ENCODE measurements at regions not wholly inside any gene's neighbourhood (a gene's known extent, or its start where the extent isn't known, plus 50 kb on each side); places are given as distances from the start of the nearest gene placed in this dataset.

DNA sequence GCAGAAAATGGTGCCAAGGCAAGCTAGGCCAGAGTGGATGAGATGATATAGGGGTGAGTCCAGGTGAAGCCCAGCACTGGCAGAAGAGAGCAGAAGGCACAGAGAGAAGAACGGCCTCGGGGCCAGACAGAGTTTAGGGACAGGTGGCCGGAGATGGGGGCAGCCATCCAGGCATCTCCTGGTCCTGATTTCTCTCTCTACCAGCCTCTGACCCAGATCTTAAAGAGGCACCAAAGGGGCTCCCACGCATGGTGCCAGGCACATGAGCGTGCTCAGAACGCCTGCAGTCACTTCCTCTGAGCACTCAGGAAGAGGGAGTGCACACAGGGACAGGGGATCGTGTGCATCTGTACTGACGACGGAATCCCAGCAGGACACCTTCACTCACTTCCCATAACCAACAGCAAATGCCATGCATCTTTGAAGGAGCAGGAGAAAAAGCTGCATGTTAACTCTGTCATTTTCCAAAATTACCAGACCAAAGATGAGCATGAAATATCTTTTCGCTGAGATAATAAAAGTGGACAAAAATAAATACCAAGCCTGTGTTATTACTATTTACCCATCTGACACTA, 427.8 kb upstream of the MYT1L start:
- intact Hi-C loops (cut with micrococcal nuclease): no loop called here
- Histone ChIP-seq H3K9ac (ENCODE audit: low read length) (no peak overlapping the region), H2AFZ (ENCODE audit: low read depth, low read length, poor library complexity, severe bottlenecking) (no peak overlapping the region), H3K4me3 (replicated peaks in 1 of 2; ENCODE audit: low read depth in 1 of 2, low read length in 2 of 2) (no peak overlapping the region), H3K9me2 (ENCODE audit: insufficient read depth) (no peaks in the 10 kb centered on the region), H3K9me3 (ENCODE audit: control insufficient read depth in 1 of 2, insufficient read depth in 1 of 2, low read depth in 1 of 2, low read length in 2 of 2) (no peaks in the 10 kb centered on the region), H4K20me1 (ENCODE audit: insufficient read depth) (no peaks in the 10 kb centered on the region), H3K4me2 (ENCODE audit: low read length) (no peak overlapping the region), H3K4me1 (ENCODE audit: control insufficient read depth in 1 of 2, insufficient read depth in 2 of 2, low read length in 2 of 2) (no peaks in the 10 kb centered on the region), H3K79me2 (ENCODE audit: insufficient read depth, low read length) (no peaks in the 10 kb centered on the region), H3K27ac (ENCODE audit: low read depth, low read length) (no peak overlapping the region), H3K27me3 (ENCODE audit: insufficient read depth, low read length) (peaks cover 10% of the 10 kb centered on the region), H3K36me3 (ENCODE audit: control insufficient read depth in 1 of 2, insufficient read depth in 2 of 2, low read length in 2 of 2) (no peaks in the 10 kb centered on the region)
- DNase-seq (ENCODE audit: low read depth, low spot score) (no peak), ATAC-seq (no peak)
- POLR2A ChIA-PET: no interaction called here
- CTCF ChIA-PET: no interaction called here
- RAD21 ChIA-PET (ENCODE audit: low non-redundant PET in 1 of 2, low total read pairs in 2 of 2, uncharacterized antibody in 2 of 2, unreplicated experiment in 2 of 2): no interaction called here
- TF ChIP-seq, protein P1, sequence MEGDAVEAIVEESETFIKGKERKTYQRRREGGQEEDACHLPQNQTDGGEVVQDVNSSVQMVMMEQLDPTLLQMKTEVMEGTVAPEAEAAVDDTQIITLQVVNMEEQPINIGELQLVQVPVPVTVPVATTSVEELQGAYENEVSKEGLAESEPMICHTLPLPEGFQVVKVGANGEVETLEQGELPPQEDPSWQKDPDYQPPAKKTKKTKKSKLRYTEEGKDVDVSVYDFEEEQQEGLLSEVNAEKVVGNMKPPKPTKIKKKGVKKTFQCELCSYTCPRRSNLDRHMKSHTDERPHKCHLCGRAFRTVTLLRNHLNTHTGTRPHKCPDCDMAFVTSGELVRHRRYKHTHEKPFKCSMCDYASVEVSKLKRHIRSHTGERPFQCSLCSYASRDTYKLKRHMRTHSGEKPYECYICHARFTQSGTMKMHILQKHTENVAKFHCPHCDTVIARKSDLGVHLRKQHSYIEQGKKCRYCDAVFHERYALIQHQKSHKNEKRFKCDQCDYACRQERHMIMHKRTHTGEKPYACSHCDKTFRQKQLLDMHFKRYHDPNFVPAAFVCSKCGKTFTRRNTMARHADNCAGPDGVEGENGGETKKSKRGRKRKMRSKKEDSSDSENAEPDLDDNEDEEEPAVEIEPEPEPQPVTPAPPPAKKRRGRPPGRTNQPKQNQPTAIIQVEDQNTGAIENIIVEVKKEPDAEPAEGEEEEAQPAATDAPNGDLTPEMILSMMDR (IDR thresholded peaks at IDR 0.05 in 2 of 3, conservative IDR thresholded peaks at IDR 0.05 in 1 of 3; ENCODE audit: borderline replicate concordance in 1 of 3, insufficient read depth in 1 of 3, low read depth in 2 of 3, low read length in 2 of 3): no peak
- no peak for TF ChIP-seq CBX3 (IDR thresholded peaks at IDR 0.05; ENCODE audit: low read depth)
- no peak for TF ChIP-seq RAD21 (IDR thresholded peaks at IDR 0.05; ENCODE audit: low read depth)
- no peak for TF ChIP-seq JUND (IDR thresholded peaks at IDR 0.05)
- no peak for TF ChIP-seq EZH2 (IDR thresholded peaks at IDR 0.05)
- no peak for TF ChIP-seq ZFX (IDR thresholded peaks at IDR 0.05)
- TF ChIP-seq, protein P2, sequence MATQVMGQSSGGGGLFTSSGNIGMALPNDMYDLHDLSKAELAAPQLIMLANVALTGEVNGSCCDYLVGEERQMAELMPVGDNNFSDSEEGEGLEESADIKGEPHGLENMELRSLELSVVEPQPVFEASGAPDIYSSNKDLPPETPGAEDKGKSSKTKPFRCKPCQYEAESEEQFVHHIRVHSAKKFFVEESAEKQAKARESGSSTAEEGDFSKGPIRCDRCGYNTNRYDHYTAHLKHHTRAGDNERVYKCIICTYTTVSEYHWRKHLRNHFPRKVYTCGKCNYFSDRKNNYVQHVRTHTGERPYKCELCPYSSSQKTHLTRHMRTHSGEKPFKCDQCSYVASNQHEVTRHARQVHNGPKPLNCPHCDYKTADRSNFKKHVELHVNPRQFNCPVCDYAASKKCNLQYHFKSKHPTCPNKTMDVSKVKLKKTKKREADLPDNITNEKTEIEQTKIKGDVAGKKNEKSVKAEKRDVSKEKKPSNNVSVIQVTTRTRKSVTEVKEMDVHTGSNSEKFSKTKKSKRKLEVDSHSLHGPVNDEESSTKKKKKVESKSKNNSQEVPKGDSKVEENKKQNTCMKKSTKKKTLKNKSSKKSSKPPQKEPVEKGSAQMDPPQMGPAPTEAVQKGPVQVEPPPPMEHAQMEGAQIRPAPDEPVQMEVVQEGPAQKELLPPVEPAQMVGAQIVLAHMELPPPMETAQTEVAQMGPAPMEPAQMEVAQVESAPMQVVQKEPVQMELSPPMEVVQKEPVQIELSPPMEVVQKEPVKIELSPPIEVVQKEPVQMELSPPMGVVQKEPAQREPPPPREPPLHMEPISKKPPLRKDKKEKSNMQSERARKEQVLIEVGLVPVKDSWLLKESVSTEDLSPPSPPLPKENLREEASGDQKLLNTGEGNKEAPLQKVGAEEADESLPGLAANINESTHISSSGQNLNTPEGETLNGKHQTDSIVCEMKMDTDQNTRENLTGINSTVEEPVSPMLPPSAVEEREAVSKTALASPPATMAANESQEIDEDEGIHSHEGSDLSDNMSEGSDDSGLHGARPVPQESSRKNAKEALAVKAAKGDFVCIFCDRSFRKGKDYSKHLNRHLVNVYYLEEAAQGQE (IDR thresholded peaks at IDR 0.05; ENCODE audit: low read depth): no peak
- BruUV-seq (replicated peaks): no TSS peak

Data from HCT116 (cell line).